OCI-LY3 (cell line): ENCODE measurements at regions not wholly inside any gene's neighbourhood (a gene's known extent, or its start where the extent isn't known, plus 50 kb on each side); places are given as distances from the start of the nearest gene placed in this dataset.

Experiments
- H2AFZ ChIP-seq: fragments of 200-600, 300-600 bp; shearing (Covaris generic); 2 replicates; pipeline ENCODE4 v1.6.0; 2014; ENCODE audit warnings: antibody characterized with exemption, low read depth, low read length
- H3K27ac ChIP-seq: fragments of 200-600, 300-600 bp; sonication (generic); 2 replicates; pipeline ENCODE4 v1.5.1; 2014; ENCODE audit warnings: mild to moderate bottlenecking, low read length, moderate library complexity, mixed read lengths
- H3K27me3 ChIP-seq: fragments of 200-600, 300-600 bp; sonication (generic); 2 replicates; pipeline ENCODE4 v1.6.1; 2014; ENCODE audit warnings: low read depth, low read length, mixed read lengths
- H3K36me3 ChIP-seq: fragments of 200-600, 300-600 bp; sonication (generic); replicated peaks from 2 replicates; pipeline ENCODE3; 2014; ENCODE audit warnings: low read depth, low read length, mixed read lengths
- H3K4me1 ChIP-seq: fragments of 300-600, 200-600 bp; sonication (generic); 2 replicates; pipeline ENCODE4 v1.6.1; 2014; ENCODE audit warnings: low read length, mixed read lengths
- H3K4me2 ChIP-seq: fragments of 200-600, 300-600 bp; sonication (generic); 2 replicates; pipeline ENCODE4 v1.6.1; 2014; ENCODE audit warnings: low read length, mixed read lengths
- H3K4me3 ChIP-seq: fragments of 300-600, 200-600 bp; sonication (generic); 2 replicates; pipeline ENCODE4 v1.5.1; 2014; ENCODE audit warnings: antibody characterized with exemption, mild to moderate bottlenecking, low read length, moderate library complexity
- H3K79me2 ChIP-seq: fragments of 300-600, 200-600 bp; shearing (Covaris generic); 2 replicates; pipeline ENCODE4 v1.6.1; 2014; ENCODE audit warnings: mild to moderate bottlenecking, low read length, mixed read lengths
- H3K9ac ChIP-seq: fragments of 300-600, 200-600 bp; shearing (Covaris generic); 2 replicates; pipeline ENCODE4 v1.6.0; 2014; ENCODE audit warnings: mild to moderate bottlenecking, low read length, moderate library complexity
- H3K9me3 ChIP-seq: fragments of 200-600, 300-600 bp; shearing (Covaris generic); 2 replicates; pipeline ENCODE4 v1.6.1; 2014; ENCODE audit warnings: low read length, mixed read lengths; ENCODE audit not compliant: insufficient read depth
- H4K20me1 ChIP-seq: fragments of 200-600, 300-600 bp; sonication (generic); 2 replicates; pipeline ENCODE4 v1.6.1; 2016; ENCODE audit warnings: low read length, mixed read lengths; ENCODE audit not compliant: insufficient read depth
- CTCF ChIP-seq: fragments of 200-600, 300-600 bp; sonication (generic); IDR thresholded peaks from 2 replicates; pipeline ENCODE4 v1.5.1; 2014; ENCODE audit warnings: antibody characterized with exemption, low read length, low read depth
- EZH2phosphoT487 ChIP-seq: fragments of 200-600 bp; shearing (Covaris generic); IDR thresholded peaks from 2 replicates; pipeline ENCODE4 v1.6.1; 2018; ENCODE audit warnings: antibody characterized with exemption, mixed run types, low read depth

DNA sequence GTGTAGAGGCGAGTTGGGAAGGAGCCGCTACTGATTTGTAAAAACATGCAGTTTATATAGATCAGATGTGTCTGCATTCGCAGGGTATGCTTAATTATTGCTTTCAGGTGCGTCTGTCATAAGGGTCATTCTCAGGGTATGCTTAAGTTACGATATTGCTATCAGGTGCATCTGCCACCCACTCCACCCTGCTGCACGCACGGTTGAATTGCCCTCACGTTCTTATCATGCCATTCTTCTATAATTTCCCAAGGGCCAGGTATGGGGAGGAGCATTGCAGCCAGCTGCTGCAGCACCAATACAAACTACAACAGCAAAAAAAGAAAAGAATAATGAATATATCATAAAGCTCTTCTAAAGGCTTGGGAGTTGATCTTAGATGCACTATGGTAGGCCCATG lies 230.0 kb downstream of the KBTBD8 start:
- no peaks in the 10 kb centered on the region for H3K79me2 ChIP-seq
- no peaks in the 10 kb centered on the region for H4K20me1 ChIP-seq
- H3K9ac ChIP-seq = no peak overlapping the region
- H2AFZ ChIP-seq = no peak overlapping the region
- H3K4me1 ChIP-seq = no peaks in the 10 kb centered on the region
- no peaks in the 10 kb centered on the region for H3K36me3 ChIP-seq
- H3K27ac ChIP-seq = no peak overlapping the region
- H3K27me3 ChIP-seq = no peaks in the 10 kb centered on the region
- H3K9me3 ChIP-seq = no peaks in the 10 kb centered on the region
- TF ChIP-seq EZH2phosphoT487 (no peak), CTCF (no peak)
- H3K4me2 ChIP-seq = no peak overlapping the region
- no peak overlapping the region for H3K4me3 ChIP-seq

GRCh38 chr3:67232642-67233041 lies 234.5 kb downstream of the KBTBD8 start:
- Histone ChIP-seq H3K36me3 (no peaks in the 10 kb centered on the region), H4K20me1 (no peaks in the 10 kb centered on the region), H2AFZ (no peak overlapping the region), H3K4me2 (no peak overlapping the region), H3K4me3 (no peak overlapping the region), H3K9me3 (no peaks in the 10 kb centered on the region), H3K27me3 (no peaks in the 10 kb centered on the region), H3K27ac (no peak overlapping the region), H3K9ac (no peak overlapping the region), H3K4me1 (no peaks in the 10 kb centered on the region), H3K79me2 (no peaks in the 10 kb centered on the region)
- TF ChIP-seq EZH2phosphoT487 = no peak

DNA sequence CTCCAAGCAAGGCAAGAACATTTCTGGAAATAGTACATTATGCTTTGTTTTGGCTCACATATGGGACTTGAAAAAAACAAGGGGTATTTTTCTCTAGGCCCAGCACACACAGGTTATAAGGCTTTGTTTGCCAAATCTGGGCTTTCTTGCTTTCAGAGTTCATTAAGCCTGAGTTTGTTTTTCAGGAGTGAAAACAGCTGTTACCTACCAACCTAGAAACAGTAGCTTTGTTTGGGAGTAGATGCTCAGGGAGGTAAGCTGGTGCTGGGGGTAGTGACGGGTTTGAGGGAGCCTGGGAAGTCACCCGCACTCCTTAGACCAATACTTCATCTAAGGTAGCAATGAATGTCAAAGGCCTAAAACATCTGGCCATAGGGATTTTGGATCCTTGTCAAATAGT lies 241.2 kb downstream of the KBTBD8 start:
- Histone ChIP-seq H3K4me3 (no peak overlapping the region), H3K4me1 (no peaks in the 10 kb centered on the region), H3K4me2 (no peak overlapping the region), H3K9ac (no peak overlapping the region), H3K27ac (no peak overlapping the region), H3K9me3 (no peaks in the 10 kb centered on the region), H3K36me3 (no peaks in the 10 kb centered on the region), H3K79me2 (no peaks in the 10 kb centered on the region), H3K27me3 (no peaks in the 10 kb centered on the region), H2AFZ (no peak overlapping the region), H4K20me1 (no peaks in the 10 kb centered on the region)
- TF ChIP-seq EZH2phosphoT487 (no peak), CTCF (no peak)

GRCh38 chr3:67241084-67241483 lies 243.0 kb downstream of the KBTBD8 start:
- Histone ChIP-seq H3K9ac (no peak overlapping the region), H3K36me3 (no peaks in the 10 kb centered on the region), H3K27ac (no peak overlapping the region), H3K4me2 (no peak overlapping the region), H3K9me3 (no peaks in the 10 kb centered on the region), H3K4me3 (no peak overlapping the region), H3K4me1 (no peaks in the 10 kb centered on the region), H3K79me2 (no peaks in the 10 kb centered on the region), H3K27me3 (no peaks in the 10 kb centered on the region), H4K20me1 (no peaks in the 10 kb centered on the region), H2AFZ (no peak overlapping the region)
- TF ChIP-seq CTCF (no peak), EZH2phosphoT487 (no peak)

- Histone ChIP-seq H3K9ac (no peak overlapping the region), H3K4me2 (no peak overlapping the region), H3K27ac (no peak overlapping the region), H3K4me1 (no peaks in the 10 kb centered on the region), H3K79me2 (no peaks in the 10 kb centered on the region), H3K27me3 (no peaks in the 10 kb centered on the region), H2AFZ (no peak overlapping the region), H3K9me3 (no peaks in the 10 kb centered on the region), H4K20me1 (no peaks in the 10 kb centered on the region), H3K4me3 (no peak overlapping the region), H3K36me3 (no peaks in the 10 kb centered on the region)
- TF ChIP-seq CTCF = no peak
- TF ChIP-seq EZH2phosphoT487 = no peak
Observed at GRCh38 chr3:67244130-67244529, 246.0 kb downstream of the KBTBD8 start.
